ENCODE measurements at regions not wholly inside any gene's neighbourhood (a gene's known extent, or its start where the extent isn't known, plus 50 kb on each side); places are given as distances from the start of the nearest gene placed in this dataset.

DNA sequence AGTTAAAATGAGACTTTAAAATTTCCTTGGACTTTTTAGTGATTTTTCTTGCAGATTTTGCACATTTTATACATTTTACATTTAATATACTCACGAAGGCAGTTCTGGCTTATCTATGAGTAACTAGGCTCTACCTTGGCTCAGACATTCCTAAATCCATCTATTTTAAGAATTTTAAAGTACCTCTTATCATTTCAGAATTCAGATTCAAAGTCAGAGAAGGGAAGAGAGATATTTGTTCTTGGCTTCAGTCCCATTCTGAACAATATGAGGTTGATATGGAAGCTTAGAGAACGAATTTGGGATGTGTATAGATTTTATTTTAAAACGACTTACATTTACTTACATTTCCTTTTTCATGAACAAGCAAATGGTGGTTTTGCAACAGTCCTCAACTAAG, 230.2 kb downstream of the LMO4 start:
- H3K27ac ChIP-seq = no peak overlapping the region
- no peaks in the 10 kb centered on the region for H3K9me3 ChIP-seq
- no peaks in the 10 kb centered on the region for H3K36me3 ChIP-seq
- H3K27me3 ChIP-seq = no peaks in the 10 kb centered on the region
- DNase-seq (ENCODE audit: low spot score in 2 of 2) = no peak
- 82% methylated on average over 3 of the region's 3 CpGs for WGBS
- H3K4me3 ChIP-seq = no peak overlapping the region
- H3K4me1 ChIP-seq = no peaks in the 10 kb centered on the region
- no peak for TF ChIP-seq POLR2A (IDR thresholded peaks at IDR 0.05)
- TF ChIP-seq, protein P1, sequence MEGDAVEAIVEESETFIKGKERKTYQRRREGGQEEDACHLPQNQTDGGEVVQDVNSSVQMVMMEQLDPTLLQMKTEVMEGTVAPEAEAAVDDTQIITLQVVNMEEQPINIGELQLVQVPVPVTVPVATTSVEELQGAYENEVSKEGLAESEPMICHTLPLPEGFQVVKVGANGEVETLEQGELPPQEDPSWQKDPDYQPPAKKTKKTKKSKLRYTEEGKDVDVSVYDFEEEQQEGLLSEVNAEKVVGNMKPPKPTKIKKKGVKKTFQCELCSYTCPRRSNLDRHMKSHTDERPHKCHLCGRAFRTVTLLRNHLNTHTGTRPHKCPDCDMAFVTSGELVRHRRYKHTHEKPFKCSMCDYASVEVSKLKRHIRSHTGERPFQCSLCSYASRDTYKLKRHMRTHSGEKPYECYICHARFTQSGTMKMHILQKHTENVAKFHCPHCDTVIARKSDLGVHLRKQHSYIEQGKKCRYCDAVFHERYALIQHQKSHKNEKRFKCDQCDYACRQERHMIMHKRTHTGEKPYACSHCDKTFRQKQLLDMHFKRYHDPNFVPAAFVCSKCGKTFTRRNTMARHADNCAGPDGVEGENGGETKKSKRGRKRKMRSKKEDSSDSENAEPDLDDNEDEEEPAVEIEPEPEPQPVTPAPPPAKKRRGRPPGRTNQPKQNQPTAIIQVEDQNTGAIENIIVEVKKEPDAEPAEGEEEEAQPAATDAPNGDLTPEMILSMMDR (IDR thresholded peaks at IDR 0.05) = no peak
- no peak for TF ChIP-seq EP300 (IDR thresholded peaks at IDR 0.05)
- TF ChIP-seq POLR2AphosphoS5 (IDR thresholded peaks at IDR 0.05) = no peak

DNA sequence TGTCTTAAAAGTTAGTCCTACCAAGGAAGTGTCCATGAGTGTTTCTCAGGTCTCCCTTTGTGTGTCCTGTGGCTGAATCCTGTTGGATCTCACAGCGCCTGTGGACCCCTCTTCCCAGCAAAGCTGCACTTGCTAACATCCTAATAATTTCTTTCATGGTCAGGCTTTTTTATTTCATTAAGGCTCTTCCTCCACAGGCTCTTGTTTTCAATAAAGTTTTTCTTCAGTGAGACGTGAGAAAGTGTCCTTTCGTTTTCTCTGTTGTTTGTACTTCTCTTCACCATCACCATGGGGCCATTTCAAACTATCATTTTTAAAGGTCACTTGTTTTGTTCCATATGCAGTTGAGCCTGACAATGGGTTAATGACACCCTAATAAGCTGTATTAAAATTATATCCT, 231.5 kb downstream of the LMO4 start:
- H3K36me3 ChIP-seq = no peaks in the 10 kb centered on the region
- DNase-seq (ENCODE audit: low spot score in 2 of 2) = no peak
- H3K9me3 ChIP-seq = no peaks in the 10 kb centered on the region
- no peak overlapping the region for H3K4me3 ChIP-seq
- no peak overlapping the region for H3K27ac ChIP-seq
- H3K4me1 ChIP-seq = no peaks in the 10 kb centered on the region
- H3K27me3 ChIP-seq = no peaks in the 10 kb centered on the region
- TF ChIP-seq, protein P1 (IDR thresholded peaks at IDR 0.05) = no peak
- TF ChIP-seq POLR2A (IDR thresholded peaks at IDR 0.05) = no peak
- TF ChIP-seq POLR2AphosphoS5 (IDR thresholded peaks at IDR 0.05) = no peak
- TF ChIP-seq EP300 (IDR thresholded peaks at IDR 0.05) = no peak
- 100% methylated on average over 3 of the region's 3 CpGs for WGBS

DNA sequence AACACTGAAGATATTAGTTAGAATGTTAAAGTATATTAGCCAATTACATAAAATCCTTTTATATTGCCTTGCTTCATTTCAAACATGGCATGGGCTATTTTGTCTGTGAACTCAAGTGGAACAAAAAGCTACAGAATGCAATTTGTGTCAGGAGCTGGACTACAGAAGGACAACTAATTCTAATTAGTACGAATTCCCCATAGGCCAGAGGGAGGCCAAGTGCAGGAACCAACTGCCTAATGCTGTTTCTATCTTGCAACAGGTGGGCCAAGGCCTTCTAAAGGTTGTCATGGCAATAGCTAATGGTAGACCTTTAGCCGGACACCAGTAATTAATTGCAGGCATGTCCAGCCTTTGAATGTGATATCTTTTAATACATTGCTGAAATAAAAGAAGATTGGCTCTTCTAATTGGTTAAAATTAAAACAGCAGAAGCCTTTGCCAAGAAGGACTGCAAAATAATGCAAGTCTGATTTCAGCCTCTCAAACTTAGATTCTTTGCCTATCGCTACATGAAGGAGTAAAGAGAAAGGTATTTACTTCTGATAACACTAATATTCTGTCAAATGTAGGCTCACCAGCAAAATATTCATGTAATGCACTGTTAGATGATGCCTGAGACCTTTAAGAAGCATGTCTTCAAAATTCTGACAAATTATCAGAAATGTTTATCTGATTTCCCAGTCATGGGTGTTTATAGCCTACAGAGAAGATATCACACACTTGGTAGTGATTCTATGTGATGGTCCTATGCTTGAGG, 232.1 kb downstream of the LMO4 start:
- TF ChIP-seq EP300 (IDR thresholded peaks at IDR 0.05) (no peak), POLR2AphosphoS5 (IDR thresholded peaks at IDR 0.05) (no peak), POLR2A (IDR thresholded peaks at IDR 0.05) (no peak)
- TF ChIP-seq, protein P1 (IDR thresholded peaks at IDR 0.05) = no peak
- 99% methylated on average over 3 of the region's 3 CpGs for WGBS
- Histone ChIP-seq H3K36me3 (no peaks in the 10 kb centered on the region), H3K4me1 (no peaks in the 10 kb centered on the region), H3K27ac (no peak overlapping the region), H3K4me3 (no peak overlapping the region), H3K27me3 (no peaks in the 10 kb centered on the region), H3K9me3 (no peaks in the 10 kb centered on the region)
- no peak for DNase-seq (ENCODE audit: low spot score in 2 of 2)

DNA sequence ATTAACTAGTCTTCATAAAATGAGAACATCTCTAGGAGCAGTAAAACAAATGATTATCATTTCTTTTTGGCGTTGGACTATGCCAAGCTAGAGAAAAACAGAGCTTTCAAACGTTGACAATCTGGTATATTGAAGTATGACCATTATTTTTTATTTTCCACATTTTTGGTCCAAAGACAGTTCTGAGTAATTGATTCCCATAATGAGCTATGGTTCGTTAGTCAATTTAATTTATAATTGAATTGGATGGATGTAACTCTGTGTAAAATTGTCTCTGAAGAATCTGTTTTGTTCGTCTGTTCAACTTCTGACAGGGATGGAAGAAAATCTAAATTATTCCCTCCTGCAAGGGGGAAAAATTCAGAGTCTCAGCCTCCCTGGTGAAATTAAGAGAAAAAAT, 234.5 kb downstream of the LMO4 start:
- Histone ChIP-seq H3K27me3 (no peaks in the 10 kb centered on the region), H3K4me3 (no peak overlapping the region), H3K9me3 (no peaks in the 10 kb centered on the region), H3K4me1 (no peaks in the 10 kb centered on the region), H3K27ac (no peak overlapping the region), H3K36me3 (no peaks in the 10 kb centered on the region)
- no peak for TF ChIP-seq POLR2A (IDR thresholded peaks at IDR 0.05)
- TF ChIP-seq POLR2AphosphoS5 (IDR thresholded peaks at IDR 0.05) = no peak
- no peak for TF ChIP-seq EP300 (IDR thresholded peaks at IDR 0.05)
- TF ChIP-seq, protein P1 (IDR thresholded peaks at IDR 0.05) = no peak
- DNase-seq (ENCODE audit: low spot score in 2 of 2) = no peak
- WGBS = 70% methylated on average over 4 of the region's 4 CpGs

DNA sequence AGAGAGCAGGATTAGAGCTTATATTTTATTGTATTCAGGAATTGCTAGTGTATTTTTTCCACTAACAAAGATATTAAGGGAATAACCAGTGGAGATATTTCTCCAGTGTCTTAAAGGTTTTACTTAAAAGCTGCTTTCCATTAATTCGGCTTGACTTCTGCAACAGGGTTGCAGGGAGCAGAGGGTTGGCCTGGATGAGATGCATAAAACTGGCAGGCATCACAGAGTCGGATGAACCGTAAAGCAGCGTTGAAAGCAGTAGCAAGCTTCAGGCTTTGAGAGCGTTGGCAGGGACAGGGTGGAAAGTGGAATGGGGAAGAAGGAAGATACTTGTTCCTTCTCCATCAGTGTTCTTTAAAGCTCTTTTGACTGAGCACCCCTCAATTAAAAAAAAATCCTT, 237.2 kb downstream of the LMO4 start:
- Histone ChIP-seq H3K4me3 (no peak overlapping the region), H3K27me3 (no peaks in the 10 kb centered on the region), H3K9me3 (no peaks in the 10 kb centered on the region), H3K4me1 (no peaks in the 10 kb centered on the region), H3K27ac (no peak overlapping the region), H3K36me3 (no peaks in the 10 kb centered on the region)
- TF ChIP-seq, protein P1 (IDR thresholded peaks at IDR 0.05) = no peak
- WGBS = 68% methylated on average over 5 of the region's 5 CpGs
- no peak for DNase-seq (ENCODE audit: low spot score in 2 of 2)

Data from suprapubic skin (tissue), 4 donors.